T-helper 1 cell (primary cell): ENCODE measurements at regions not wholly inside any gene's neighbourhood (a gene's known extent, or its start where the extent isn't known, plus 50 kb on each side); places are given as distances from the start of the nearest gene placed in this dataset.
"Not testable (repeated sequence)": the region's sequence is repeated elsewhere in the genome, so short reads cannot be mapped to it uniquely, and the experiment has no call there.

Experiments used
- DNase-seq, 5 donors: peaks; one replicate each; pipeline ENCODE4 v3.0.0-alpha.2; 2012 to 2020

DNA sequence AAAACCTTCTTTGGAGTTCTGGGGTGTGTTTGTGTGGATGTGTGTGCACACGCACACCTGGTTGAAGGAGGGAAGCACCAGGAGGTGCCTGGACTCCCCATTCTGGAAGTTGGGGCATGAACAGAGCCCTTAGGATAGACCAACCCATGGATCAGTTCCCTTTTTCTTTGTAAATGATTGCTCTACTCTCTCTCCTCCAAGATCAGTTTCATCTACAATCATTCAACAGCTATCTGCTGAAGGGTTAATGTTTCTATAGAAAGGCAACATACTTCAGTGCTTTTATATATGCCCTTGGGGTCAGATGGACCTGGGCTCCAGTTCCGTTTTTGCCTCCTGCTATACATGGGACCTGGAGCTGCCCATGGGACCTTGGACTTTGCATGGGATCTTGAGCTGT is 352.1 kb upstream of the CFAP20DC start:
- no peak for DNase-seq

- no peak for DNase-seq
Observed at GRCh38 chr3:59392116-59392515, 342.3 kb upstream of the CFAP20DC start.

DNA sequence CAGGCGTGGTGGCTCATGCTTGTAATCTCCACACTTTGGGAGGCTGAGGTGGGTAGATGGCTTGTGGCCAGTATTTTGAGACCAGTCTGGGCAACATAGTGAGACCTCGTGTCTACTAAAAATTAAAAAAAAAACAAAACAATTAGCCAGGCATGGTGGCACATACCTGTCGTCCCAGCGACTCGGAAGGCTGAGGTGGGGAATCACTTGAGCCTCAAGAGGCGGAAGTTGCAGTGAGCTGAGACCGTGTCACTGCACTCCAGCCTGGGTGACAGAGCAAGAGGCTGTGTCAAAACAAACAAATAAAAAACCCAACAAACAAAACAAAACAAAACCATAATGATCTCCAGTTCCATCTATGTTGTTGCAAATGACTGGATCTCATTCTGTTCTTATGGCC is 341.3 kb upstream of the CFAP20DC start:
- DNase-seq = no peak

GRCh38 chr3:59388555-59389270 is 338.9 kb upstream of the CFAP20DC start:
- peak in 1 of 5 donors; percentile 79 for DNase-seq

DNA sequence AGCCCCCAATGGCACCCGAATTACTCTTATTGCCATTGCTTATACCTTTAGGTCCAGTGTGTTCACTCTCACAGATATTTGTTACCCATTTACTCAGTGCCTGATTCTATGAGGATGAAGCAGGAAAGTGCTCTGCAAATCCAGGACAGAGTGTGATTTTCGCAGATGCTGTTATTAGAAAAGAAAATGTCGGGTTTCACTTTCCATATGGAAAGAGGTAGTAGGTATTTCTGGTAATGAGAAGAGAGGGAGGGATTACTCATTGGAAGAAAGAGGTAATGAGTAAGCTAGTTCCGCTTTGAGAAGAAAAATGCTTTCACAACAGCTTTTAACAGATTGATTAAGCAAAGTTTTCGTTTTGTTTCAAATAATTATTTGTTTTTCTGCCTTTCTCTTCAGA is 336.3 kb upstream of the CFAP20DC start:
- peak in 1 of 5 donors; percentile 87 for DNase-seq

GRCh38 chr3:59385547-59385946 is 335.7 kb upstream of the CFAP20DC start:
- no peak for DNase-seq

- peak in 1 of 5 donors; percentile 70 for DNase-seq
Observed at GRCh38 chr3:59381282-59381681, 331.5 kb upstream of the CFAP20DC start.

- DNase-seq = no peak
Observed at GRCh38 chr3:59380146-59380545, 330.3 kb upstream of the CFAP20DC start.

- peak in 1 of 5 donors; percentile 74 for DNase-seq
Observed at GRCh38 chr3:59374818-59375211, 325.0 kb upstream of the CFAP20DC start.

DNA sequence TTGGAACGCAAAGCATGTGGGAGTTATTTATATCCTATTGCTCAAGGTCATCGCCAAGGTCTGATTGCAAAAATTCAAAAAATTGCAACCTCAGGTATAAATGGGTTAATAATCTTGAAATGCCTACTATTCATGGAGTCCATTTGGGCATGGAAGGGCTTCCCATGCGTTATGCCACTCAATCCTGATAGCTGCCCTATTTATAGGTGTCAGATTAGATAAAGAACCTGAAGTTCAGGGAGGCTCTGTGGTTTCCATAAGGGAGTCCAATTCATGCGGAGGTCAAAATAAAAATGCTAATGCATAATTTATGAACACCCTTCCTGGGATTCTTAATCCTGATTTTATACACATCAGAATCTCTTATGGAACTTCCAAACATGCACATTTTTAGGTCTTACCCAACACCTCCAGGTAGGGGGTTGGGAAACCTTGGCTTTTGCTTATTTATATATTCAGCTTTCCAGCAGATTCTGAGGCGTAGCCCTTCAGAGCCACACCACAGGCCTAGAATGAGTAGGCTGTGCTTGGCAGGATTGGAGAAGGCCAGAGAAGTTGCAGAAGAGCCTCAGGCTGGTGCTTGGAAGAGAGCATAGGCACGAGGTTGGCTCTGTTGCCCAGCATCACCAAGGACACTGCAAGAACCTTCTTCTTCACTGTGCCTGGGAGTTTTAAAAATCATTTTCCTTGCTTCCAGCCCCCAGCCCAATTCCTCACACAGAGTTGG is 324.4 kb upstream of the CFAP20DC start:
- no peak for DNase-seq

- DNase-seq = no peak
Observed at GRCh38 chr3:59372346-59372745, 322.5 kb upstream of the CFAP20DC start.

- no peak for DNase-seq
Observed at GRCh38 chr3:59368900-59369675, 319.3 kb upstream of the CFAP20DC start.

DNA sequence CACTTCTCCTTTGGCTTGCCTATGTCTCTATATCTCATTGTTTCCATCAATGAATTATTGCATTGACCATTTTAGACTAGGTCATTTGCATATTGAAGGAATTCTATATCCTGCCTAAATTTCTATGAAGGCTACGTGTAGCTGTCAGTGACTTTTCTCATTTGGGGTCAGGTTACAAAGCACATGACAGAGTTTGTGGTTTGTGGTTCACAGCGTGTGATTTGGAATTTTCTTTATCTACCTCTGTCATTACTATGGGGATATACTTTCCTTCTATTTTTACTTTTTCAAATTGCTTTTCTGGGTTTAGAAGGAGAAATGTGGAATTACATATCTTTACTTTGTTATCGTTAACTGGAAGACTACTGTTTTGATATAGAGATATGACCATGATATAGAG is 317.3 kb upstream of the CFAP20DC start:
- DNase-seq = no peak

GRCh38 chr3:59366218-59366617 is 316.4 kb upstream of the CFAP20DC start:
- DNase-seq = no peak

- no peak for DNase-seq
Observed at GRCh38 chr3:59364496-59364895, 314.7 kb upstream of the CFAP20DC start.

GRCh38 chr3:59360312-59360711 is 310.5 kb upstream of the CFAP20DC start:
- not testable (repeated sequence) for DNase-seq

- DNase-seq = no peak
Observed at GRCh38 chr3:59341459-59341858, 291.6 kb upstream of the CFAP20DC start.

DNA sequence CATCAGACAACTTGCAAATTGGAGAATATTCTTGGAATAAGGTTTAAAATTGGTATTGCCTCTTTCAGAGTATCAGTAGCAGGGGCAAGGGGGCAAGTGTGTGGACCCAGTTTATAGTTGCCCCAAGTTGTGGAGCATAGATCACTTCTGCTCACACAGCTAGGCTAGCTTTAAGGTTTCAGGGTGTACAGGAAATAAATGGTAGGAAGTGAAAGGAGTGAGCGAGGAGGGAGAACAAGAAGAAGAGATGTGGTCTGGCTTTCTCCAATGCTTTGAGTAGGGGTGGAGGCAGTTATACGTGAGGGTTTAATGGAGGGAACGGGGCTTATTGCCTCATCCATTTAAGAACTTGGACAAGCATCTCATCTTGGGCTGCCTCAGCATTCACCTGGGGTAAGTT is 290.0 kb upstream of the CFAP20DC start:
- no peak for DNase-seq

DNA sequence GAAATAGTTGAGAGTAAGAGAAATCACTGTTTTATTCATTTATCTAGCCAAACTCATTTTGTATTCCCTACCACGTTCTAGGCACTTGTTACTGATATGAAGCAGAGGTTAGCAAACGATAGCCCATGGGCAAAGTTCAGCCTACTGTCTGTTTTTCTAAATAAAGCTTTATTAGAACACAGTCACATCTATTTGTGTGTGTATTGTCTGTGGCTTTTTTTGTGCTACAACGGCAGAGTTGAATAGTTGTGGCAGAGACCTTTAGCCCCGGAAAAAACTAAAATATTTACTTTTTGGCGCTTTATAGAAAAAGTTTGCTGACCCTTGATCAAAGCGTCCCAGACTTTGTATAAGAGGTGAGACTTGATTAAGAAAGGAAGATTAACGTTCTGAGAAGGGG is 289.1 kb upstream of the CFAP20DC start:
- DNase-seq = no peak

GRCh38 chr3:59335338-59335737 is 285.5 kb upstream of the CFAP20DC start:
- DNase-seq = no peak

DNA sequence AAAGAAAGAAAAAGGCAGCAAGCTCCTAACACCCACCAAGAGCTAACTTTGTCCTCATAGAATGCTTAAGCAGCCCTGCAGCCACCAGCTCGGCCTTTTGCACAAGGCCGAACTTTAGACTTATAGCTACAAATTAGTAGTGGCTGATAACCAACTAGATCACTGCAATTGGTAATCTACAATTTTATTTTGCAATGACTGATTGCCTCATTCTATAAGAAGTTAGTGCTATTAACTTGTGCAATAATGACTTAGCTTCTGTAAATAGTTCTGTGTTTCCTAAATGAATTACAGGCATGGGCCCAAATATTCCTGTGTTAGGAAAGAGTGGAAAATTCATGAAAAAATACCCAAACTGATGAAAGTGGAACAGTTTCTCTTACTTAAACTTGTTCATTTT is 284.8 kb upstream of the CFAP20DC start:
- no peak for DNase-seq

DNA sequence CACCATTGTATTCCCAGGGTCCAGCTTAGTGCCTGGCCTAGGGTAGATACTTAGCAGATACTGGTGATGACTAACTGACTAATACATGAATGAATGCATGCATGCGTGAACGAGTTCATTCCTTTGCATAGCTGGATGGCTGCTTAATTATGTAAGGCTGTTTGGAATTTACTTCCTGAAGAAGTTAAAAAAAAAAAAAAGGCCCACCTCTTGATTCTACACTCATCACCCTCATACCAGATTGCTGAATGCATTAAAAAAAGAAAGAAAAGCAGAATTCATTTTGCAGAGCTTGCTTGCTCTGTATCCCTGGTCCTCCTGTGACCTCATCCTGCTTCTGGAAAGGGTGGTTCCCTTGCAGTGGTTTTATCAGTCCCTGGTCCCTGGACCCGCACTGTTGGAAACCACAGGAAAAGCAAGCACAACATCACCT is 277.6 kb upstream of the CFAP20DC start:
- DNase-seq = no peak

GRCh38 chr3:59326246-59327024 is 276.6 kb upstream of the CFAP20DC start:
- DNase-seq = no peak
